ENCODE measurements at regions not wholly inside any gene's neighbourhood (a gene's known extent, or its start where the extent isn't known, plus 50 kb on each side); places are given as distances from the start of the nearest gene placed in this dataset.

DNA sequence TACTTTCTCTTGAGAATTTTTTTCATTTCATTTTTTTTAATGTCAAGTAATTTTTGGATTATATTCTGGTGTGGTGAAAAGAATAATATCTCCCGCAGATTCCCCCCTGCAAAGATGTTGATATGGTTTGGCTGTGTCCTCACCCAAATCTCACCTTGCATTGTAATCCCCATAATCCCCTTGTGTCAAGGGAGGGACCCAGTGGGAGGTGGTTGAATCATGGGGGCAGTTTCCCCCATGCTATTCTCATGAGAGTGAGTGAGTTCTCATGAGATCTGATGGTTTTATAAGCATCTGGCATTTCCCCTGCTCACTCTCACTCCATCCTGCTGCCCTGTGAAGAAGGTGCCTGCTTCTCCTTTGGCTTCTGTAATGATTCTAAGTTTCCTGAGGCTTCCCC is 58.7 kb upstream of the PMEPA1 start:
- TF ChIP-seq EZH2 (IDR thresholded peaks at IDR 0.05; ENCODE audit: low read length, unreplicated experiment): no peak
- TF ChIP-seq, protein P1, sequence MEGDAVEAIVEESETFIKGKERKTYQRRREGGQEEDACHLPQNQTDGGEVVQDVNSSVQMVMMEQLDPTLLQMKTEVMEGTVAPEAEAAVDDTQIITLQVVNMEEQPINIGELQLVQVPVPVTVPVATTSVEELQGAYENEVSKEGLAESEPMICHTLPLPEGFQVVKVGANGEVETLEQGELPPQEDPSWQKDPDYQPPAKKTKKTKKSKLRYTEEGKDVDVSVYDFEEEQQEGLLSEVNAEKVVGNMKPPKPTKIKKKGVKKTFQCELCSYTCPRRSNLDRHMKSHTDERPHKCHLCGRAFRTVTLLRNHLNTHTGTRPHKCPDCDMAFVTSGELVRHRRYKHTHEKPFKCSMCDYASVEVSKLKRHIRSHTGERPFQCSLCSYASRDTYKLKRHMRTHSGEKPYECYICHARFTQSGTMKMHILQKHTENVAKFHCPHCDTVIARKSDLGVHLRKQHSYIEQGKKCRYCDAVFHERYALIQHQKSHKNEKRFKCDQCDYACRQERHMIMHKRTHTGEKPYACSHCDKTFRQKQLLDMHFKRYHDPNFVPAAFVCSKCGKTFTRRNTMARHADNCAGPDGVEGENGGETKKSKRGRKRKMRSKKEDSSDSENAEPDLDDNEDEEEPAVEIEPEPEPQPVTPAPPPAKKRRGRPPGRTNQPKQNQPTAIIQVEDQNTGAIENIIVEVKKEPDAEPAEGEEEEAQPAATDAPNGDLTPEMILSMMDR (conservative IDR thresholded peaks at IDR 0.05; ENCODE audit: low read depth, low read length): no peak
- TF ChIP-seq EZH2phosphoT487 (IDR thresholded peaks at IDR 0.05; ENCODE audit: borderline replicate concordance, low read length): no peak
